GM12892 (cell line): ENCODE measurements at regions not wholly inside any gene's neighbourhood (a gene's known extent, or its start where the extent isn't known, plus 50 kb on each side); places are given as distances from the start of the nearest gene placed in this dataset.
"Not testable (repeated sequence)": the region's sequence is repeated elsewhere in the genome, so short reads cannot be mapped to it uniquely, and the experiment has no call there.

Source experiments
- DNase-seq: peaks from one replicate; pipeline ENCODE4 v3.0.0; 2011; ENCODE audit not compliant: insufficient read length
- FAIRE-seq: peaks from 2 replicates; lab custom pipeline; 2011; peaks lifted over from hg19 to GRCh38; lab: Jason Lieb, UNC
- POLR2A ChIP-seq: IDR thresholded peaks from 2 replicates; pipeline ENCODE4 v1.6.1; 2011; ENCODE audit warnings: low read depth, low read length, control low read depth
- POLR2AphosphoS5 ChIP-seq: IDR thresholded peaks from 2 replicates; pipeline ENCODE4 v1.6.1; 2011; ENCODE audit warnings: low read depth, low read length, control low read depth
- TAF1 ChIP-seq: IDR thresholded peaks from 2 replicates; pipeline ENCODE4 v1.6.1; 2011; ENCODE audit warnings: low read depth, mild to moderate bottlenecking, control low read depth, low read length, borderline replicate concordance

DNA sequence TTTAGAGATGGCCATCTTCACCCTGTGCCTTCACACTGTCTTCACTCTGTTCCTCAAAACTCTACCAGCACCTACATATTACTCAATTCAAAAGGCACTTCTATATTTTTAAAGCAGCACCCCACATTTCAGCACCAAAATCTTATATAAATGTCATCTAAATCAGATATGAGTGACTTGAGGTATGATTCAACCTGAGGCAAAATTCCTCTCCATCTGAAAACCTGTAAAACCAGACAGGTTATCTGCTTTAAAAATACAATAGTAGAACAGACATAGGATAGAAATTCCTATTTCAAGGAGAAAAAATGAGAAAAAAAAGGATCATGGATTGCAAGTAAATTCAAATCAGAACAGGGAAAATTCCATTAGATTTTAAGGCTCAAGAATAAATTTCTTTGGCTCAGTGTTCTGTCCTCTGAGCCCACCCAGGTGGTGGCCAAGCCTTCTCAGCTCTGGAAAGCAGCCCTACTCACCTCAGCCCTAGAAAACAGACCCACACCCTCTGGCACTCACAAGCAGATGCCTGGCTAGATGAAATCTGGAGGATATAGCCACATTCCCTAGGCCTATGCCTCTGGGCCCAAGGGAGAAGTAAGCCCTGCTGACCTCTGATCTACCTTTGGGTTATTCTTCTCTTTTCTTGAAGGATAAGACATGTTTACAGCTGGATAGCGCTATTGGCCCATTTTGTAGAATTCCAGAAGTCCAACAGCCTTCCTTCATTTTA lies 211.1 kb upstream of the XIST start:
- FAIRE-seq (no peak), DNase-seq (no peak)
- TF ChIP-seq TAF1 (no peak), POLR2AphosphoS5 (no peak), POLR2A (no peak)

- FAIRE-seq (no peak), DNase-seq (no peak)
These were observed 209.4 kb upstream of the XIST start for GRCh38 chrX:74061879-74062278.

GRCh38 chrX:74049126-74049525 lies 196.6 kb upstream of the XIST start:
- TF ChIP-seq POLR2AphosphoS5, result no peak
- TF ChIP-seq TAF1, result no peak
- no peak for TF ChIP-seq POLR2A
- no peak for DNase-seq
- no peak for FAIRE-seq

More at GRCh38 chrX:74061879-74062278, 209.4 kb upstream of the XIST start:
- TF ChIP-seq TAF1 (no peak), POLR2A (no peak), POLR2AphosphoS5 (no peak)

DNA sequence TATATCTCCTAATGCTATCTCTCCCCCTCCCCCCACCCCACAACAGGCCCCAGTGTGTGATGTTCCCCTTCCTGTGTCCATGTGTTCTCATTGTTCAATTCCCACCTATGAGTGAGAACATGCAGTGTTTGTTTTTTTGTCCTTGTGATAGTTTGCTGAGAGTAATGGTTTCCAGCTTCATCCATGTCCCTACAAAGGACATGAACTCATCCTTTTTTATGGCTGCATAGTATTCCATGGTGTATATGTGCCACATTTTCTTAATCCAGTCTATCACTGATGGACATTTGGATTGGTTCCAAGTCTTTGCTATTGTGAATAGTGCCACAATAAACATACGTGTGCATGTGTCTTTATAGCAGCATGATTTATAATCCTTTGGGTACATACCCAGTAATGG lies 181.6 kb upstream of the XIST start:
- not testable (repeated sequence) for FAIRE-seq, DNase-seq

- DNase-seq, FAIRE-seq: not testable (repeated sequence)
These were observed 179.0 kb upstream of the XIST start for GRCh38 chrX:74031527-74031926.

GRCh38 chrX:74030766-74031165 lies 178.3 kb upstream of the XIST start:
- not testable (repeated sequence) for DNase-seq, FAIRE-seq

- not testable (repeated sequence) for DNase-seq, FAIRE-seq
These were observed 172.6 kb upstream of the XIST start for GRCh38 chrX:74025145-74025544.

GRCh38 chrX:74023203-74023602 lies 170.7 kb upstream of the XIST start:
- DNase-seq, result no peak
- peak; percentile 60 for FAIRE-seq
- TF ChIP-seq POLR2A (no peak), POLR2AphosphoS5 (no peak), TAF1 (no peak)

DNA sequence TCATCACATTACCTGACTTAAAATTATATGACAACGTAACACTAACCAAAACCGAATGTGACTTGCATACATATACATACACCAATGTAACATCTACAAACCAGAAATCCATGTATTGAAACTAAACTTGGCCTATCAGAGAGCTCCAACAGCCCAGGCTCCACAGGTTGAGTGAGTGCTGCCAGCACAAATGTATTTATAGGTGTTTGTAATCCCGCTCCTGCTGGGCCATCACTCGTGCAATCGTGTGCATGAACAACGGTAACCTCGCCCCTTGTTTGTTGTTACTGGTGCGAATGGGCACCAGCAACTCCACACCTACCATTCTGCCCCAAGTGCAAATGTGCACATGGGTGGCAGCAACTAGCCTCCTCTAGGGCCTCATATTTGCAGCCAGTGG lies 165.7 kb upstream of the XIST start:
- FAIRE-seq (no peak), DNase-seq (no peak)
- TF ChIP-seq POLR2AphosphoS5 (no peak), POLR2A (no peak), TAF1 (no peak)

GRCh38 chrX:74015379-74016019 lies 163.0 kb upstream of the XIST start:
- FAIRE-seq (peak; percentile 96), DNase-seq (peak; percentile 20)
- TF ChIP-seq POLR2A, result no peak
- TF ChIP-seq TAF1, result no peak
- no peak for TF ChIP-seq POLR2AphosphoS5

DNA sequence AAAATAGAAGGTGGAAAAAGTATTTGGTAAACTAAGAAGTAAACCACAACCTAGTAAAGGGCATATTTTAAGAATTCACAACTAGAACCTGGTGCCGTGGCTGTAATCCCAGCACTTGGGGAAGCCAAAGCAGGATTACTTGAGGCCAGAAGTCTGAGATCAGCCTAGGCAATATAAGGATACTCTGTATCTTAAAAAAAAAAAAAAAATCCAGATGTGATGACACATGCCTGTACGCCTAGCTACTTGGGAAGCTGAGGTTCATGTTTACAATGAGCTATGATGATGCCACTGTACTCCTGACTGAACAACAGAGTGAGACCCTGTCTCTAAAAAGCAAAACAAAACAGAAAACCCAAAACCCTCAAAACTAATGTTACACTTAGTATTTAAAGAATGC lies 156.5 kb upstream of the XIST start:
- TF ChIP-seq POLR2AphosphoS5, result no peak
- no peak for TF ChIP-seq TAF1
- no peak for TF ChIP-seq POLR2A
- FAIRE-seq, result no peak

GRCh38 chrX:73992019-73992418 lies 139.5 kb upstream of the XIST start:
- no peak for FAIRE-seq
- TF ChIP-seq POLR2AphosphoS5, result no peak
- TF ChIP-seq TAF1, result no peak
- TF ChIP-seq POLR2A, result no peak

More for the DNA sequence above, 156.5 kb upstream of the XIST start:
- DNase-seq, result no peak

GRCh38 chrX:73987166-73987565 lies 134.7 kb upstream of the XIST start:
- TF ChIP-seq POLR2A (no peak), POLR2AphosphoS5 (no peak), TAF1 (no peak)
- FAIRE-seq (peak; percentile 70), DNase-seq (no peak)

More at GRCh38 chrX:73992019-73992418, 139.5 kb upstream of the XIST start:
- DNase-seq, result no peak
